ENCODE measurements at regions not wholly inside any gene's neighbourhood (a gene's known extent, or its start where the extent isn't known, plus 50 kb on each side); places are given as distances from the start of the nearest gene placed in this dataset.

- Histone ChIP-seq H3K4me3 (ENCODE audit: low read length) (no peak overlapping the region), H3K9me3 (ENCODE audit: control insufficient read depth, insufficient read depth, low read length) (no peaks in the 10 kb centered on the region), H3K4me1 (ENCODE audit: control insufficient read depth, insufficient read depth, low read length) (no peaks in the 10 kb centered on the region), H3K27me3 (ENCODE audit: control insufficient read depth, insufficient read depth, low read length) (no peaks in the 10 kb centered on the region), H3K27ac (ENCODE audit: low read length) (no peak overlapping the region), H3K36me3 (ENCODE audit: control insufficient read depth, insufficient read depth, low read length) (no peaks in the 10 kb centered on the region)
- DNase-seq (ENCODE audit: low read depth, low spot score): no peak
- WGBS (ENCODE audit: insufficient coverage, insufficient read length): no CpG with 5 or more reads among the region's 8 CpGs
Measured at GRCh38 chr5:167481345-167481744, 810.1 kb upstream of the WWC1 start.

GRCh38 chr5:167482555-167482954 is 808.9 kb upstream of the WWC1 start:
- Histone ChIP-seq H3K36me3 (ENCODE audit: control insufficient read depth, insufficient read depth, low read length) (no peaks in the 10 kb centered on the region), H3K27ac (ENCODE audit: low read length) (no peak overlapping the region), H3K4me3 (ENCODE audit: low read length) (no peak overlapping the region), H3K4me1 (ENCODE audit: control insufficient read depth, insufficient read depth, low read length) (no peaks in the 10 kb centered on the region), H3K27me3 (ENCODE audit: control insufficient read depth, insufficient read depth, low read length) (no peaks in the 10 kb centered on the region), H3K9me3 (ENCODE audit: control insufficient read depth, insufficient read depth, low read length) (no peaks in the 10 kb centered on the region)
- no peak for DNase-seq (ENCODE audit: low read depth, low spot score)
- no CpG with 5 or more reads among the region's 2 CpGs for WGBS (ENCODE audit: insufficient coverage, insufficient read length)

- no CpG with 5 or more reads among the region's 8 CpGs for WGBS (ENCODE audit: insufficient coverage, insufficient read length)
- no peak for DNase-seq (ENCODE audit: low read depth, low spot score)
- no peaks in the 10 kb centered on the region for H3K9me3 ChIP-seq (ENCODE audit: control insufficient read depth, insufficient read depth, low read length)
- no peaks in the 10 kb centered on the region for H3K4me1 ChIP-seq (ENCODE audit: control insufficient read depth, insufficient read depth, low read length)
- H3K27me3 ChIP-seq (ENCODE audit: control insufficient read depth, insufficient read depth, low read length): no peaks in the 10 kb centered on the region
- H3K4me3 ChIP-seq (ENCODE audit: low read length): no peak overlapping the region
- no peak overlapping the region for H3K27ac ChIP-seq (ENCODE audit: low read length)
- H3K36me3 ChIP-seq (ENCODE audit: control insufficient read depth, insufficient read depth, low read length): no peaks in the 10 kb centered on the region
Measured at GRCh38 chr5:167485061-167485774, 806.2 kb upstream of the WWC1 start.

- WGBS (ENCODE audit: insufficient coverage, insufficient read length): no CpG with 5 or more reads among the region's 2 CpGs
Measured at GRCh38 chr5:167488371-167488770, 803.1 kb upstream of the WWC1 start.

GRCh38 chr5:167489202-167489601 is 802.2 kb upstream of the WWC1 start:
- Histone ChIP-seq H3K4me3 (ENCODE audit: low read length) (no peak overlapping the region), H3K27ac (ENCODE audit: low read length) (no peak overlapping the region), H3K4me1 (ENCODE audit: control insufficient read depth, insufficient read depth, low read length) (no peaks in the 10 kb centered on the region), H3K27me3 (ENCODE audit: control insufficient read depth, insufficient read depth, low read length) (no peaks in the 10 kb centered on the region), H3K36me3 (ENCODE audit: control insufficient read depth, insufficient read depth, low read length) (no peaks in the 10 kb centered on the region), H3K9me3 (ENCODE audit: control insufficient read depth, insufficient read depth, low read length) (no peaks in the 10 kb centered on the region)
- no peak for DNase-seq (ENCODE audit: low read depth, low spot score)

More at GRCh38 chr5:167488371-167488770, 803.1 kb upstream of the WWC1 start:
- no peak overlapping the region for H3K4me3 ChIP-seq (ENCODE audit: low read length)
- no peak overlapping the region for H3K27ac ChIP-seq (ENCODE audit: low read length)
- no peaks in the 10 kb centered on the region for H3K36me3 ChIP-seq (ENCODE audit: control insufficient read depth, insufficient read depth, low read length)
- DNase-seq (ENCODE audit: low read depth, low spot score): no peak
- no peaks in the 10 kb centered on the region for H3K27me3 ChIP-seq (ENCODE audit: control insufficient read depth, insufficient read depth, low read length)
- no peaks in the 10 kb centered on the region for H3K4me1 ChIP-seq (ENCODE audit: control insufficient read depth, insufficient read depth, low read length)
- no peaks in the 10 kb centered on the region for H3K9me3 ChIP-seq (ENCODE audit: control insufficient read depth, insufficient read depth, low read length)

- no peaks in the 10 kb centered on the region for H3K9me3 ChIP-seq (ENCODE audit: control insufficient read depth, insufficient read depth, low read length)
- H3K4me1 ChIP-seq (ENCODE audit: control insufficient read depth, insufficient read depth, low read length): no peaks in the 10 kb centered on the region
- H3K27me3 ChIP-seq (ENCODE audit: control insufficient read depth, insufficient read depth, low read length): no peaks in the 10 kb centered on the region
- WGBS (ENCODE audit: insufficient coverage, insufficient read length): no CpG with 5 or more reads among the region's 5 CpGs
- H3K4me3 ChIP-seq (ENCODE audit: low read length): no peak overlapping the region
- no peaks in the 10 kb centered on the region for H3K36me3 ChIP-seq (ENCODE audit: control insufficient read depth, insufficient read depth, low read length)
- no peak for DNase-seq (ENCODE audit: low read depth, low spot score)
- H3K27ac ChIP-seq (ENCODE audit: low read length): no peak overlapping the region
Measured at GRCh38 chr5:167503926-167504720, 787.3 kb upstream of the WWC1 start.

GRCh38 chr5:167507463-167508233 is 783.8 kb upstream of the WWC1 start:
- DNase-seq (ENCODE audit: low read depth, low spot score): no peak
- H3K4me1 ChIP-seq (ENCODE audit: control insufficient read depth, insufficient read depth, low read length): peaks cover 2% of the 10 kb centered on the region; the same call in 1 of the 2 replicates
- no peaks in the 10 kb centered on the region for H3K36me3 ChIP-seq (ENCODE audit: control insufficient read depth, insufficient read depth, low read length)
- no peaks in the 10 kb centered on the region for H3K27me3 ChIP-seq (ENCODE audit: control insufficient read depth, insufficient read depth, low read length)
- no peaks in the 10 kb centered on the region for H3K9me3 ChIP-seq (ENCODE audit: control insufficient read depth, insufficient read depth, low read length)
- no CpG with 5 or more reads among the region's 4 CpGs for WGBS (ENCODE audit: insufficient coverage, insufficient read length)
- H3K27ac ChIP-seq (ENCODE audit: low read length): no peak overlapping the region
- H3K4me3 ChIP-seq (ENCODE audit: low read length): no peak overlapping the region

- Histone ChIP-seq H3K27ac (ENCODE audit: low read length) (no peak overlapping the region), H3K9me3 (ENCODE audit: control insufficient read depth, insufficient read depth, low read length) (no peaks in the 10 kb centered on the region), H3K4me3 (ENCODE audit: low read length) (no peak overlapping the region), H3K36me3 (ENCODE audit: control insufficient read depth, insufficient read depth, low read length) (no peaks in the 10 kb centered on the region), H3K27me3 (ENCODE audit: control insufficient read depth, insufficient read depth, low read length) (no peaks in the 10 kb centered on the region), H3K4me1 (ENCODE audit: control insufficient read depth, insufficient read depth, low read length) (peaks cover 2% of the 10 kb centered on the region; the same call in 1 of the 2 replicates)
- WGBS (ENCODE audit: insufficient coverage, insufficient read length): no CpG with 5 or more reads among the region's 3 CpGs
- DNase-seq (ENCODE audit: low read depth, low spot score): no peak
Measured at GRCh38 chr5:167509076-167509475, 782.4 kb upstream of the WWC1 start.

- Histone ChIP-seq H3K36me3 (ENCODE audit: control insufficient read depth, insufficient read depth, low read length) (no peaks in the 10 kb centered on the region), H3K4me1 (ENCODE audit: control insufficient read depth, insufficient read depth, low read length) (peaks cover 2% of the 10 kb centered on the region; the same call in 1 of the 2 replicates), H3K27me3 (ENCODE audit: control insufficient read depth, insufficient read depth, low read length) (no peaks in the 10 kb centered on the region), H3K9me3 (ENCODE audit: control insufficient read depth, insufficient read depth, low read length) (no peaks in the 10 kb centered on the region), H3K27ac (ENCODE audit: low read length) (no peak overlapping the region), H3K4me3 (ENCODE audit: low read length) (no peak overlapping the region)
- WGBS (ENCODE audit: insufficient coverage, insufficient read length): no CpG with 5 or more reads among the region's 1 CpG
- peak; percentile 27 for DNase-seq (ENCODE audit: low read depth, low spot score)
Measured at GRCh38 chr5:167511276-167511675, 780.2 kb upstream of the WWC1 start.

- Histone ChIP-seq H3K9me3 (ENCODE audit: control insufficient read depth, insufficient read depth, low read length) (no peaks in the 10 kb centered on the region), H3K27me3 (ENCODE audit: control insufficient read depth, insufficient read depth, low read length) (no peaks in the 10 kb centered on the region), H3K4me1 (ENCODE audit: control insufficient read depth, insufficient read depth, low read length) (peaks cover 2% of the 10 kb centered on the region; the same call in 1 of the 2 replicates), H3K4me3 (ENCODE audit: low read length) (no peak overlapping the region), H3K36me3 (ENCODE audit: control insufficient read depth, insufficient read depth, low read length) (no peaks in the 10 kb centered on the region), H3K27ac (ENCODE audit: low read length) (no peak overlapping the region)
- no CpG with 5 or more reads among the region's 2 CpGs for WGBS (ENCODE audit: insufficient coverage, insufficient read length)
- no peak for DNase-seq (ENCODE audit: low read depth, low spot score)
Measured at GRCh38 chr5:167512111-167512510, 779.3 kb upstream of the WWC1 start.
